H9 (cell line): ENCODE measurements at regions not wholly inside any gene's neighbourhood (a gene's known extent, or its start where the extent isn't known, plus 50 kb on each side); places are given as distances from the start of the nearest gene placed in this dataset.

ENCODE experiments used
- DNase-seq: peaks from one replicate; pipeline ENCODE4 v3.0.0-alpha.2; 2017
- H2AFZ ChIP-seq: one replicate; pipeline ENCODE4 v1.6.1; 2013; ENCODE audit warnings: mild to moderate bottlenecking, low read length, control low read depth, moderate library complexity
- H2AK5ac ChIP-seq: 2 replicates; pipeline ENCODE4 v1.6.1; 2013; ENCODE audit warnings: low read length, control low read depth, mixed read lengths; ENCODE audit not compliant: insufficient read length
- H2BK120ac ChIP-seq: one replicate; pipeline ENCODE4 v1.6.1; 2013; ENCODE audit warnings: low read depth, mild to moderate bottlenecking, low read length, control low read depth, inconsistent platforms; ENCODE audit not compliant: poor library complexity, severe bottlenecking
- H2BK12ac ChIP-seq: 2 replicates; pipeline ENCODE4 v1.6.1; 2013; ENCODE audit warnings: low read length, control low read depth, mixed read lengths, low read depth; ENCODE audit not compliant: insufficient read length
- H2BK15ac ChIP-seq: 2 replicates; pipeline ENCODE4 v1.6.1; 2013; ENCODE audit warnings: low read depth, low read length, control low read depth
- H2BK20ac ChIP-seq: one replicate; pipeline ENCODE4 v1.6.1; 2013; ENCODE audit warnings: low read depth, mild to moderate bottlenecking, low read length, control low read depth, inconsistent platforms; ENCODE audit not compliant: poor library complexity, severe bottlenecking
- H2BK5ac ChIP-seq: 2 replicates; pipeline ENCODE4 v1.6.1; 2013; ENCODE audit warnings: low read length, control low read depth, mixed read lengths; ENCODE audit not compliant: insufficient read length
- H3K14ac ChIP-seq: 2 replicates; pipeline ENCODE4 v1.6.1; 2013; ENCODE audit warnings: low read length, control low read depth; ENCODE audit not compliant: insufficient read depth
- H3K18ac ChIP-seq: 2 replicates; pipeline ENCODE4 v1.6.1; 2013; ENCODE audit warnings: low read depth, mild to moderate bottlenecking, mixed read lengths, low read length, control low read depth; ENCODE audit not compliant: insufficient read length
- H3K23ac ChIP-seq: 2 replicates; pipeline ENCODE4 v1.6.1; 2013; ENCODE audit warnings: low read length, control low read depth, mixed read lengths, low read depth; ENCODE audit not compliant: insufficient read length
- H3K23me2 ChIP-seq: 2 replicates; pipeline ENCODE4 v1.6.1; 2013; ENCODE audit warnings: low read depth, mild to moderate bottlenecking, mixed read lengths, low read length, control low read depth; ENCODE audit not compliant: insufficient read length, poor library complexity, severe bottlenecking
- H3K27ac ChIP-seq: 2 replicates; pipeline ENCODE4 v1.5.1; 2013; ENCODE audit warnings: low read length, control low read depth, mixed read lengths, low read depth; ENCODE audit not compliant: insufficient read length
- H3K27me3 ChIP-seq: 2 replicates; pipeline ENCODE4 v1.6.1; 2013; ENCODE audit warnings: low read length, control low read depth, inconsistent platforms; ENCODE audit not compliant: insufficient read depth
- H3K4ac ChIP-seq: 2 replicates; pipeline ENCODE4 v1.6.1; 2013; ENCODE audit warnings: low read depth, mild to moderate bottlenecking, control low read depth, inconsistent platforms, low read length, moderate library complexity
- H3K4me1 ChIP-seq: 2 replicates; pipeline ENCODE4 v1.6.1; 2013; ENCODE audit warnings: low read length, control low read depth, inconsistent platforms; ENCODE audit not compliant: insufficient read depth
- H3K4me2 ChIP-seq: 2 replicates; pipeline ENCODE4 v1.6.1; 2013; ENCODE audit warnings: low read length, control low read depth, mixed read lengths; ENCODE audit not compliant: insufficient read length, insufficient read depth
- H3K56ac ChIP-seq: 2 replicates; pipeline ENCODE4 v1.6.1; 2013; ENCODE audit warnings: low read depth, mild to moderate bottlenecking, mixed read lengths, low read length, control low read depth; ENCODE audit not compliant: insufficient read length
- H3K79me1 ChIP-seq: 2 replicates; pipeline ENCODE4 v1.6.1; 2013; ENCODE audit warnings: low read depth, mild to moderate bottlenecking, moderate library complexity, low read length, control low read depth, inconsistent platforms; ENCODE audit not compliant: insufficient read depth, poor library complexity, severe bottlenecking
- H3K79me2 ChIP-seq: 2 replicates; pipeline ENCODE4 v1.6.1; 2013; ENCODE audit warnings: low read length, control low read depth, inconsistent platforms; ENCODE audit not compliant: insufficient read depth
- H3K9ac ChIP-seq: 2 replicates; pipeline ENCODE4 v1.6.1; 2013; ENCODE audit warnings: low read length, control low read depth, mixed read lengths; ENCODE audit not compliant: insufficient read length; ENCODE audit errors: extremely low read depth
- H3K9me3 ChIP-seq: one replicate; pipeline ENCODE4 v1.6.1; 2013; ENCODE audit warnings: low read depth, low read length, inconsistent platforms; ENCODE audit not compliant: control insufficient read depth
- H3T11ph ChIP-seq: one replicate; pipeline ENCODE4 v1.6.1; 2013; ENCODE audit warnings: mild to moderate bottlenecking, low read length, control low read depth, inconsistent platforms
- H4K20me1 ChIP-seq: one replicate; pipeline ENCODE4 v1.6.1; 2013; ENCODE audit not compliant: control insufficient read depth, insufficient read length, insufficient read depth
- H4K5ac ChIP-seq: 2 replicates; pipeline ENCODE4 v1.6.1; 2013; ENCODE audit warnings: low read depth, mild to moderate bottlenecking, mixed read lengths, low read length, control low read depth; ENCODE audit not compliant: insufficient read length
- H4K8ac ChIP-seq: replicated peaks from 2 replicates; pipeline ENCODE4 v1.6.1; 2013; ENCODE audit warnings: low read length, control low read depth, mixed read lengths, low read depth; ENCODE audit not compliant: insufficient read length
- H4K91ac ChIP-seq: 2 replicates; pipeline ENCODE4 v1.6.1; 2013; ENCODE audit warnings: low read depth, mild to moderate bottlenecking, moderate library complexity, mixed read lengths, low read length, control low read depth; ENCODE audit not compliant: insufficient read length
- H3K27ac Mint-ChIP-seq, 3 experiments: 2 replicates in 2 of 3; 3 replicates in 1 of 3; pipeline ENCODE4 v1.8.0; 2020 to 2021; ENCODE audit warnings: mixed read lengths in 3 of 3, mild to moderate bottlenecking in 1 of 3, moderate library complexity in 1 of 3
- H3K27me3 Mint-ChIP-seq: 2 replicates; pipeline ENCODE4 v1.8.0; 2021; ENCODE audit warnings: low read depth, mild to moderate bottlenecking, moderate library complexity, mixed read lengths
- H3K36me3 Mint-ChIP-seq, 3 experiments: 2 replicates in 2 of 3; 3 replicates in 1 of 3; pipeline ENCODE4 v1.8.0; 2020 to 2021; ENCODE audit warnings: low read depth in 3 of 3, mixed read lengths in 3 of 3; ENCODE audit not compliant: insufficient read depth in 1 of 3
- H3K4me1 Mint-ChIP-seq, 2 experiments: 2 replicates each; pipeline ENCODE4 v1.8.0; 2020; ENCODE audit warnings: mixed read lengths in 2 of 2
- H3K4me3 Mint-ChIP-seq, 2 experiments: 2 replicates in 1 of 2; 3 replicates in 1 of 2; pipeline ENCODE4 v1.8.0; 2020 to 2021; ENCODE audit warnings: mild to moderate bottlenecking in 2 of 2, mixed read lengths in 2 of 2, moderate library complexity in 1 of 2
- H3K9me3 Mint-ChIP-seq, 2 experiments: 2 replicates in 1 of 2; 3 replicates in 1 of 2; pipeline ENCODE4 v1.8.0; 2020; ENCODE audit warnings: mild to moderate bottlenecking in 2 of 2, mixed read lengths in 2 of 2, moderate library complexity in 1 of 2
- WGBS: extraction: QIAGEN DNeasy Blood & Tissue Kit; methylation state at CpG from one replicate; pipeline ENCODE4 v1.1.7; 2013; ENCODE audit warnings: missing lambda C conversion rate, low lambda C conversion rate, mixed read lengths; ENCODE audit not compliant: insufficient read length; ENCODE audit errors: extremely low coverage; 5-methylcytosine and 5-hydroxymethylcytosine counted together
- TF ChIP-seq, protein P1 (sequence below): fragments of 200-600 bp; sonication (generic); conservative IDR thresholded peaks from 3 replicates; pipeline ENCODE4 v1.8.0; 2021; ENCODE audit warnings: antibody characterized with exemption, mild to moderate bottlenecking

DNA sequence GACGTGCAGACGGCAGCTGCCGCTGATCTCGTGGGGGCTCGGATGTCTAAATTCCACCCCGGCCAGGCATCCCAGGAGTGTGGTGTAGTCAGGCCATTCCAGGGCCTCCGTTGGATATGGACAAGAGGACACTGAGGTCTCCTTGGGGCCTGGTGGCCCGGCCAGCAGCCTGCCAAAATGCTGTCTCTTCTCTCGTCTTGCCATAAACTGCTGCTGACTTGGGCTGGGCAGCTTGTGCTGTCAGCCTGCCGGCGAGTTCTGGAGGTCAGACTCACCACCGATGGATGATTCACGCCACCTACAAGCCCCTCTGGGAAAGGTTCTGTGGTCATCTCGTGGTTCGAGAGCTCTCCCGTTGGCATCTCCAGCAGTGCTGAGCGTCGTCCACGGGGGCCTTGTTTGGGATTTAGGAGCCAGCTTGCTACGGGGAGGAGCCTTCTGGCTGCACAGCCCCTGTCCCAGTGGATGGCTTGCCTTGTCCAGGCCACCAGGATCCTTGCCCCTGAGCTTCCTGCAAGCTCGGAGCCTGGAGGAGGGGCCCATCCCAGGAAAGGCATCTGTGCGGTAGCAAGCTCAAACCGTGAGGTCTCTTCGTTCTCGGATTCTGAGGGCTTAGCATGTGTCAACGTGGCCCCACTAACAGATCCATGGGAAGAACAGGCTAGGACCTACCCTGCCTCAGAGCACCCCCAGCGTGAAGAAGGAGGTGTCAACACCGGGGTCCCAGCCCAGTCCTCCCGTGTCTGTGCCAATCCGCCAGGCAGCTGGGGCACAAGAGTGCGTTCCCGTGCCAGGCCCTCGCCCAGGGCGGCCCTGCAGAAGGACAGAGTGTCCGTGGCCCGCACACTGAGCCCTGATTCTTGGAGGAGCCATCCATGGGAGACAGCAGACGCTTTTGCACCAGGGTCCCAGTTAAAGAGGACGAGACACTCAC is 1114.1 kb downstream of the BRD1 start:
- H3K27ac Mint-ChIP-seq, result no peak overlapping the region
- no peak overlapping the region for H2BK15ac ChIP-seq
- no peak overlapping the region for H4K8ac ChIP-seq
- no peak overlapping the region for H2BK5ac ChIP-seq
- no peak overlapping the region for H3K56ac ChIP-seq
- H4K20me1 ChIP-seq, result no peaks in the 10 kb centered on the region
- H2BK120ac ChIP-seq, result no peak overlapping the region
- H3K9me3 ChIP-seq, result no peaks in the 10 kb centered on the region
- H3K27ac ChIP-seq, result no peak overlapping the region
- no peak overlapping the region for H3K4me2 ChIP-seq
- TF ChIP-seq, protein P1, sequence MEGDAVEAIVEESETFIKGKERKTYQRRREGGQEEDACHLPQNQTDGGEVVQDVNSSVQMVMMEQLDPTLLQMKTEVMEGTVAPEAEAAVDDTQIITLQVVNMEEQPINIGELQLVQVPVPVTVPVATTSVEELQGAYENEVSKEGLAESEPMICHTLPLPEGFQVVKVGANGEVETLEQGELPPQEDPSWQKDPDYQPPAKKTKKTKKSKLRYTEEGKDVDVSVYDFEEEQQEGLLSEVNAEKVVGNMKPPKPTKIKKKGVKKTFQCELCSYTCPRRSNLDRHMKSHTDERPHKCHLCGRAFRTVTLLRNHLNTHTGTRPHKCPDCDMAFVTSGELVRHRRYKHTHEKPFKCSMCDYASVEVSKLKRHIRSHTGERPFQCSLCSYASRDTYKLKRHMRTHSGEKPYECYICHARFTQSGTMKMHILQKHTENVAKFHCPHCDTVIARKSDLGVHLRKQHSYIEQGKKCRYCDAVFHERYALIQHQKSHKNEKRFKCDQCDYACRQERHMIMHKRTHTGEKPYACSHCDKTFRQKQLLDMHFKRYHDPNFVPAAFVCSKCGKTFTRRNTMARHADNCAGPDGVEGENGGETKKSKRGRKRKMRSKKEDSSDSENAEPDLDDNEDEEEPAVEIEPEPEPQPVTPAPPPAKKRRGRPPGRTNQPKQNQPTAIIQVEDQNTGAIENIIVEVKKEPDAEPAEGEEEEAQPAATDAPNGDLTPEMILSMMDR, result no peak
- no peaks in the 10 kb centered on the region for H3K79me2 ChIP-seq
- H3K79me1 ChIP-seq, result no peaks in the 10 kb centered on the region
- H3K9ac ChIP-seq, result no peak overlapping the region
- H4K91ac ChIP-seq, result no peak overlapping the region
- no peak overlapping the region for H3K4me3 Mint-ChIP-seq
- no peak overlapping the region for H3K14ac ChIP-seq
- peaks cover 12% of the 10 kb centered on the region in 2 experiments for H3K4me1 Mint-ChIP-seq
- no peak overlapping the region for H3K23ac ChIP-seq
- H3K27me3 ChIP-seq, result no peaks in the 10 kb centered on the region
- H3K27me3 Mint-ChIP-seq, result no peaks in the 10 kb centered on the region
- peaks cover 11 to 14% (median 13%) of the 10 kb centered on the region in 3 experiments for H3K36me3 Mint-ChIP-seq
- no peak for DNase-seq
- no peaks in the 10 kb centered on the region for H3K4me1 ChIP-seq
- H3K18ac ChIP-seq, result no peak overlapping the region
- H3T11ph ChIP-seq, result no peak overlapping the region
- no peaks in the 10 kb centered on the region for H3K23me2 ChIP-seq
- no peak overlapping the region for H2AFZ ChIP-seq
- no peak overlapping the region for H2BK12ac ChIP-seq
- H2BK20ac ChIP-seq, result no peak overlapping the region
- H4K5ac ChIP-seq, result no peak overlapping the region
- no peak overlapping the region for H3K4ac ChIP-seq
- peaks cover 8 to 10% of the 10 kb centered on the region in 2 experiments; a peak in 4 of 5 replicates for H3K9me3 Mint-ChIP-seq
- no CpG with 5 or more reads among the region's 38 CpGs for whole genome bisulfite sequencing
- H2AK5ac ChIP-seq, result no peak overlapping the region
